Caco-2 (cell line): ENCODE measurements at regions not wholly inside any gene's neighbourhood (a gene's known extent, or its start where the extent isn't known, plus 50 kb on each side); places are given as distances from the start of the nearest gene placed in this dataset.

Experiments
- BruUV-seq: library from RNA; stranded (reverse); fragments of 400-500 nt; replicated peaks from 2 replicates; lab custom pipeline; 2021; lab: Mats Ljungman, UMichigan
- CTCF ChIA-PET: fragments of 300-600 bp; sonication (Branson Sonifier 250); formaldehyde crosslinking; loops from one replicate; lab custom pipeline; 2022; ENCODE audit warnings: antibody characterized with exemption; lab: Charles Lee
- POLR2A ChIA-PET: fragments of 300-600 bp; sonication (Branson Sonifier 250); formaldehyde crosslinking; loops from one replicate; lab custom pipeline; 2022; ENCODE audit warnings: antibody characterized with exemption; lab: Charles Lee
- DNase-seq, 2 experiments: peaks; one replicate each; pipeline versions ENCODE4 v3.0.0 to v3.0.0-alpha.2; 2020 to 2022
- H3K27me3 ChIP-seq: replicated peaks from 2 replicates; pipeline ENCODE4 v1.6.0; 2011; ENCODE audit warnings: low read length; ENCODE audit not compliant: control insufficient read depth, insufficient read depth
- H3K36me3 ChIP-seq: 2 replicates; pipeline ENCODE4 v1.5.1; 2011; ENCODE audit warnings: low read length; ENCODE audit not compliant: control insufficient read depth, insufficient read depth
- H3K4me1 ChIP-seq: fragments of 250-450 bp; sonication (Bioruptor Pico); 2 replicates; pipeline ENCODE4 v1.5.1; 2020; ENCODE audit warnings: mild to moderate bottlenecking
- H3K4me3 ChIP-seq: 2 replicates; pipeline ENCODE4 v1.5.1; 2011; ENCODE audit warnings: low read depth, mild to moderate bottlenecking, control low read depth, low read length
- H3K9me3 ChIP-seq: fragments of 250-450 bp; sonication (Bioruptor Pico); 2 replicates; pipeline ENCODE4 v1.5.1; 2020; ENCODE audit warnings: mild to moderate bottlenecking, moderate library complexity
- H3K27ac Mint-ChIP-seq: one replicate; pipeline ENCODE4 v1.8.0; 2022; ENCODE audit warnings: mixed read lengths; ENCODE audit not compliant: unreplicated experiment
- H3K27me3 Mint-ChIP-seq: one replicate; pipeline ENCODE4 v1.8.0; 2022; ENCODE audit warnings: mixed read lengths; ENCODE audit not compliant: insufficient read depth, unreplicated experiment
- H3K36me3 Mint-ChIP-seq: one replicate; pipeline ENCODE4 v1.8.0; 2022; ENCODE audit warnings: mild to moderate bottlenecking, mixed read lengths; ENCODE audit not compliant: insufficient read depth, unreplicated experiment
- H3K4me1 Mint-ChIP-seq: one replicate; pipeline ENCODE4 v1.8.0; 2022; ENCODE audit warnings: low read depth, mixed read lengths; ENCODE audit not compliant: unreplicated experiment
- H3K4me3 Mint-ChIP-seq: one replicate; pipeline ENCODE4 v1.8.0; 2022; ENCODE audit warnings: mild to moderate bottlenecking, moderate library complexity, mixed read lengths; ENCODE audit not compliant: unreplicated experiment
- H3K9me3 Mint-ChIP-seq: one replicate; pipeline ENCODE4 v1.8.0; 2022; ENCODE audit warnings: mixed read lengths; ENCODE audit not compliant: unreplicated experiment
- intact Hi-C: fragments of 100-400 bp; cut with micrococcal nuclease; formaldehyde crosslinking; loops from one replicate; pipeline ENCODE4 v1.10.0; 2022; ENCODE audit not compliant: unreplicated experiment
- TF ChIP-seq, protein P1 (sequence below), 2 experiments: fragments of 200-600 bp in 1 of 2; IDR thresholded peaks; 1 replicate in 1 of 2; 2 replicates in 1 of 2; pipeline versions ENCODE4 v1.5.1 to v1.8.0; 2011 to 2022; ENCODE audit warnings: antibody characterized with exemption in 1 of 2, control low read depth in 1 of 2, inconsistent platforms in 1 of 2, low read depth in 1 of 2, low read length in 1 of 2, mild to moderate bottlenecking in 1 of 2, moderate library complexity in 1 of 2; ENCODE audit not compliant: insufficient read depth in 1 of 2, severe bottlenecking in 1 of 2, unreplicated experiment in 1 of 2

DNA sequence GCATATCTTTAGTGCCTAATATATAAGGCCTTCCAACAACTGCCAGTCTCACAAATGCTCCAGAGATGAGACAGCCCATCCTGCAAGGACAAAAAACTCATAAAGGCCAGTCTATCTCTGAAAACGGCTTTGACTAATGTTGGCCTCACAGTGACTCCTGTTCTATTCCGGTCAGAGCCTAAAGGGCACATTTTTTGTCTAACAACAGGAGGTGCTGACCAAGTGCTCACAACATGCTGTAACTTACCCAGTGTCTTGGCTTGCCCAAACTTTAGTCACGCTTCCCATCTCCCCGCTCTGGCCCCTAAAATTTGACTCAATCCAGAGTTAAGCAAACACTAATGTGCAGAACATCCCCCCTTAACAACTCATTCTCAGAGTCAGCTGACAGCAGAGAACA, 1411.2 kb upstream of the MIR17HG start:
- Histone ChIP-seq H3K9me3 (no peaks in the 10 kb centered on the region), H3K27me3 (no peaks in the 10 kb centered on the region), H3K36me3 (no peaks in the 10 kb centered on the region), H3K4me1 (no peaks in the 10 kb centered on the region), H3K4me3 (no peak overlapping the region)
- Mint-ChIP-seq H3K4me1 (no peaks in the 10 kb centered on the region), H3K9me3 (no peaks in the 10 kb centered on the region), H3K36me3 (no peaks in the 10 kb centered on the region), H3K27me3 (no peaks in the 10 kb centered on the region), H3K4me3 (no peak overlapping the region), H3K27ac (no peak overlapping the region)
- intact Hi-C loops = no loop called here
- DNase-seq = no peak
- TF ChIP-seq, protein P1, sequence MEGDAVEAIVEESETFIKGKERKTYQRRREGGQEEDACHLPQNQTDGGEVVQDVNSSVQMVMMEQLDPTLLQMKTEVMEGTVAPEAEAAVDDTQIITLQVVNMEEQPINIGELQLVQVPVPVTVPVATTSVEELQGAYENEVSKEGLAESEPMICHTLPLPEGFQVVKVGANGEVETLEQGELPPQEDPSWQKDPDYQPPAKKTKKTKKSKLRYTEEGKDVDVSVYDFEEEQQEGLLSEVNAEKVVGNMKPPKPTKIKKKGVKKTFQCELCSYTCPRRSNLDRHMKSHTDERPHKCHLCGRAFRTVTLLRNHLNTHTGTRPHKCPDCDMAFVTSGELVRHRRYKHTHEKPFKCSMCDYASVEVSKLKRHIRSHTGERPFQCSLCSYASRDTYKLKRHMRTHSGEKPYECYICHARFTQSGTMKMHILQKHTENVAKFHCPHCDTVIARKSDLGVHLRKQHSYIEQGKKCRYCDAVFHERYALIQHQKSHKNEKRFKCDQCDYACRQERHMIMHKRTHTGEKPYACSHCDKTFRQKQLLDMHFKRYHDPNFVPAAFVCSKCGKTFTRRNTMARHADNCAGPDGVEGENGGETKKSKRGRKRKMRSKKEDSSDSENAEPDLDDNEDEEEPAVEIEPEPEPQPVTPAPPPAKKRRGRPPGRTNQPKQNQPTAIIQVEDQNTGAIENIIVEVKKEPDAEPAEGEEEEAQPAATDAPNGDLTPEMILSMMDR (IDR thresholded peaks at IDR 0.05; ENCODE audit: insufficient read depth in 1 of 2, low read depth in 1 of 2, low read length in 1 of 2, severe bottlenecking in 1 of 2, unreplicated experiment in 1 of 2) = no peak
- BruUV-seq = no TSS peak
- CTCF ChIA-PET = no interaction called here
- POLR2A ChIA-PET = no interaction called here

DNA sequence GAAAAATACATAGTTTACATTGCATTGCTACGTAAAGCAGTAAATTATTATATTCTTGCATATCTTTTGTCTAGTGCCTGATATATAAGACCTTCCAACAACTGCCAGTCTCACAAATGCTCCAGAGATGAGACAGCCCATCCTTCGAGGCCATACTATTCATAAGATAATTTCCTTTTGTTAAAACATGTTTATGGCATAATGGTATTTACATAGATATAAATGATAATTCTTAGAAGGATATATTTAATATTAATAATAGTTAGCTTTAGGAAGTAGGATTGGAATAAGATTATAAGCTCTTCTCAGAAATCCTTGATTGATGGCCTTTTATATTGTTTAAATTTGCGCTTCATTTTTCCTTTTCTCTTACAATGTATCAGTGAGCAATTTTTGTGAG, 1410.1 kb upstream of the MIR17HG start:
- Histone ChIP-seq H3K4me1 (no peaks in the 10 kb centered on the region), H3K9me3 (no peaks in the 10 kb centered on the region), H3K36me3 (no peaks in the 10 kb centered on the region), H3K27me3 (no peaks in the 10 kb centered on the region), H3K4me3 (no peak overlapping the region)
- POLR2A ChIA-PET = no interaction called here
- BruUV-seq = no TSS peak
- Mint-ChIP-seq H3K36me3 (no peaks in the 10 kb centered on the region), H3K9me3 (no peaks in the 10 kb centered on the region), H3K4me1 (no peaks in the 10 kb centered on the region), H3K4me3 (no peak overlapping the region), H3K27ac (no peak overlapping the region), H3K27me3 (no peaks in the 10 kb centered on the region)
- intact Hi-C loops = no loop called here
- TF ChIP-seq, protein P1 (IDR thresholded peaks at IDR 0.05; ENCODE audit: insufficient read depth in 1 of 2, low read depth in 1 of 2, low read length in 1 of 2, severe bottlenecking in 1 of 2, unreplicated experiment in 1 of 2) = no peak
- no peak for DNase-seq
- CTCF ChIA-PET = no interaction called here

DNA sequence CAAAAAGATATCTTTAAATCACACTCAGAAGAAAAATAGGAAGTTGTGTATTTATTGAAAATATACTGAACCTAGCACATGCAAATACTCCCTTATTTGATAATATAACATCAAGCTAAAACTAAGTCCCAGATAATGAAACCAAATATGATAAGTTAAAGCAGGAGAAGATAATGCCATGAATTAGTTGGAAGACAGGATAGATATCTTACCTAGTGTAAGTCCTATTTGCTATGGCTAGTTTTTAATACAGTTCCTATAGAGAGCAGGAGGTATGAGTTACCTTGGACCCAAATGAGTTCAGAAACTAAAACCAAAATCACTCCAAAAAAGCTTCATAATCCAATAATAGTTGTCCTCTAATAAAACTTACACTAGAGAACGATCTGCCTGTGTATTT, 1407.1 kb upstream of the MIR17HG start:
- BruUV-seq = no TSS peak
- TF ChIP-seq, protein P1 (IDR thresholded peaks at IDR 0.05; ENCODE audit: insufficient read depth in 1 of 2, low read depth in 1 of 2, low read length in 1 of 2, severe bottlenecking in 1 of 2, unreplicated experiment in 1 of 2) = no peak
- Mint-ChIP-seq H3K9me3 (no peaks in the 10 kb centered on the region), H3K4me1 (no peaks in the 10 kb centered on the region), H3K27ac (no peak overlapping the region), H3K4me3 (no peak overlapping the region), H3K27me3 (peaks cover under 1% of the 10 kb centered on the region), H3K36me3 (no peaks in the 10 kb centered on the region)
- CTCF ChIA-PET = no interaction called here
- no peaks in the 10 kb centered on the region for H3K36me3 ChIP-seq
- no peak for DNase-seq
- POLR2A ChIA-PET = no interaction called here
- no peaks in the 10 kb centered on the region for H3K9me3 ChIP-seq
- intact Hi-C loops = no loop called here
- no peak overlapping the region for H3K4me3 ChIP-seq
- H3K27me3 ChIP-seq = no peaks in the 10 kb centered on the region
- H3K4me1 ChIP-seq = no peaks in the 10 kb centered on the region
